ENCODE measurements at regions not wholly inside any gene's neighbourhood (a gene's known extent, or its start where the extent isn't known, plus 50 kb on each side); places are given as distances from the start of the nearest gene placed in this dataset.

DNA sequence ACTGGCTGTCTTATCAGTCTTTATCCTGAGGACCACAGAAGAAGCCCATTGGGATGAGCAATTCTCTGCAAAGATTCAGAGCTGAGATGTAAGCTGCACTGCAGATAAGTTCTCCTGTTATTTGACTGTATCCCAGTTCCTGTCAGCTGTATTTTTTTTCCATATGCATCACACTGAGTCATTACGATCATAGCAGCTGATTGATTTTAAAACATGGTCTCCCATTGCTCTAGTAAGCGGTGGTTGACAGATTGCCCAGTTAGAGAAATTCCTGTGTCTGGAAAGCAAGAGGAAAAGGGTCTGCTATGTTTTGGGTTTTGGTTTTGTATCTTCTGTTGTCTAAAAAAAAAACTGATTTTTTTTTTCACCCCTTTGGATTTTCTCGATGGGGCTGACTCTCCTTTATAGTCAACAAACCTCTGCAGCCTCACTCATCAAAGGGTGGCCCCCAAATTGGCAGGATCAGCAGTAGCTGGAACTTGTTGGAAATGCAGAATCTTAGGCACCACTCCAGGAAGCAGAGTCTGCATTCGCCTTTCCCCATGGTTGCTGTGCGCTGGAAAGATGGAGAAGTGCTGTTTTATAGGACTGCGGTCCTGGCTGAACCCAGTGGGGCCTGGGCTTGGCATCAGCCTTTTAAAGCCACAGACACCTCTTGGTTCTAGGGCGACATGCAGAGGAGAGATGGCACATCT, 220.1 kb upstream of the MPHOSPH6 start:
- intact Hi-C loops (cut with micrococcal nuclease; ENCODE audit: unreplicated experiment), result no loop called here
- no peak overlapping the region for H3K4me3 ChIP-seq
- no peaks in the 10 kb centered on the region for H3F3A ChIP-seq (ENCODE audit: insufficient read depth, low read depth)
- CTCF ChIA-PET, result no interaction called here
- H3K9me2 ChIP-seq (ENCODE audit: insufficient read depth), result no peaks in the 10 kb centered on the region; the same call in 1 of the 2 replicates
- H3K27ac ChIP-seq, result no peak overlapping the region
- no peak for DNase-seq
- BruUV-seq (replicated peaks), result no TSS peak
- H3K27me3 ChIP-seq (ENCODE audit: insufficient read depth, low read depth), result no peaks in the 10 kb centered on the region; the same call in 1 of the 2 replicates
- H3K4me2 ChIP-seq, result no peak overlapping the region
- POLR2A ChIA-PET (ENCODE audit: unreplicated experiment), result no interaction called here
- no peaks in the 10 kb centered on the region; the same call in 1 of the 2 replicates for H4K20me1 ChIP-seq (ENCODE audit: insufficient read depth)
- H3K9me3 ChIP-seq (ENCODE audit: insufficient read depth, low read depth), result no peaks in the 10 kb centered on the region
- H2AFZ ChIP-seq, result no peak overlapping the region
- H3K36me3 ChIP-seq (ENCODE audit: low read depth), result no peaks in the 10 kb centered on the region
- TF ChIP-seq, protein P1, sequence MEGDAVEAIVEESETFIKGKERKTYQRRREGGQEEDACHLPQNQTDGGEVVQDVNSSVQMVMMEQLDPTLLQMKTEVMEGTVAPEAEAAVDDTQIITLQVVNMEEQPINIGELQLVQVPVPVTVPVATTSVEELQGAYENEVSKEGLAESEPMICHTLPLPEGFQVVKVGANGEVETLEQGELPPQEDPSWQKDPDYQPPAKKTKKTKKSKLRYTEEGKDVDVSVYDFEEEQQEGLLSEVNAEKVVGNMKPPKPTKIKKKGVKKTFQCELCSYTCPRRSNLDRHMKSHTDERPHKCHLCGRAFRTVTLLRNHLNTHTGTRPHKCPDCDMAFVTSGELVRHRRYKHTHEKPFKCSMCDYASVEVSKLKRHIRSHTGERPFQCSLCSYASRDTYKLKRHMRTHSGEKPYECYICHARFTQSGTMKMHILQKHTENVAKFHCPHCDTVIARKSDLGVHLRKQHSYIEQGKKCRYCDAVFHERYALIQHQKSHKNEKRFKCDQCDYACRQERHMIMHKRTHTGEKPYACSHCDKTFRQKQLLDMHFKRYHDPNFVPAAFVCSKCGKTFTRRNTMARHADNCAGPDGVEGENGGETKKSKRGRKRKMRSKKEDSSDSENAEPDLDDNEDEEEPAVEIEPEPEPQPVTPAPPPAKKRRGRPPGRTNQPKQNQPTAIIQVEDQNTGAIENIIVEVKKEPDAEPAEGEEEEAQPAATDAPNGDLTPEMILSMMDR (conservative IDR thresholded peaks at IDR 0.05), result no peak
- TF ChIP-seq EZH2 (IDR thresholded peaks at IDR 0.05; ENCODE audit: low read depth), result no peak
- H3K79me2 ChIP-seq (ENCODE audit: low read depth), result no peaks in the 10 kb centered on the region
- no peaks in the 10 kb centered on the region for H3K4me1 ChIP-seq (replicated peaks; ENCODE audit: insufficient read depth)

DNA sequence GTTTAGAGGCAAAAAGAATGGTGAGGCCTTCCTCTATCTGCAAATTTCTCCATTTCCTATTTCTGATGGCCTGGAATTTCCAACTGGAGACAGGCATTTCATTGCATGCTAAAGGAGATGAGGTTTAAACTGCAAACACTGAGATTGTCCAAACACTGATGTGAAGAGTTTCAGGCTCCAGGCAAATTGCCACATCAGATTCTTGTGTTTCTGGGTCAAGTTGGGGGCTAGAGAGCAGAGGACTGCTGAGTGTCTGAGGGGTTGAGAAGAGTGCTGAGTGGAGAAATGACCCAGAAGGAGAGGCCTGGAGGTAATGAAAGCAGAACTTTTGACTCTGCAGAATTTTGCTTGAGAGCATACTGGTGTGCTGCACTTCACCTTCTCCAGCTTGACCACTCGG, 216.7 kb upstream of the MPHOSPH6 start:
- H3K79me2 ChIP-seq (ENCODE audit: low read depth), result no peaks in the 10 kb centered on the region
- ChIA-PET POLR2A (ENCODE audit: unreplicated experiment) (no interaction called here), CTCF (no interaction called here)

DNA sequence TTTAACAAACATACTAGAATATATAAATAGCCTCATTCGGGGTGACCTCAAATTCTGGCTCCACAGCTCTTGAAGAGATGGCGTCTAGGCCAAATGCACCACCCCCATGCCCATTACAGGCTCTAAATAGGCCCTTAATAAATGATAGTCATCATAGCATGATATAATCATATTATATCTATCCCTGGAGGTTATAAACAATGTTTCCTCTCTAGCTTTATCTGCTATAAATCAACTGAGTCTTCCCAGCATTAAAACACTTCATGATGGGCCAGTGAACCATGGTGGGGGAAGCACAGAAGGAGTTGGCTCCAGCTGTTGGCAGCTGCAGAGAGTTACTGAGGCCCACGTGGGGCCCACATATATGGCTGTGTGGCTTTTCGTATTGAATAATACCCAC, 214.9 kb upstream of the MPHOSPH6 start:
- TF ChIP-seq, protein P1 (conservative IDR thresholded peaks at IDR 0.05), result no peak
- no peak for TF ChIP-seq EZH2 (IDR thresholded peaks at IDR 0.05; ENCODE audit: low read depth)
- Histone ChIP-seq H4K20me1 (ENCODE audit: insufficient read depth) (no peaks in the 10 kb centered on the region), H2AFZ (no peak overlapping the region), H3K4me1 (replicated peaks; ENCODE audit: insufficient read depth) (no peaks in the 10 kb centered on the region), H3K36me3 (ENCODE audit: low read depth) (no peaks in the 10 kb centered on the region), H3K79me2 (ENCODE audit: low read depth) (no peaks in the 10 kb centered on the region), H3K27ac (no peak overlapping the region), H3K9me2 (ENCODE audit: insufficient read depth) (no peaks in the 10 kb centered on the region; the same call in 1 of the 2 replicates), H3K4me2 (no peak overlapping the region), H3K9me3 (ENCODE audit: insufficient read depth, low read depth) (no peaks in the 10 kb centered on the region), H3K4me3 (no peak overlapping the region), H3F3A (ENCODE audit: insufficient read depth, low read depth) (no peaks in the 10 kb centered on the region), H3K27me3 (ENCODE audit: insufficient read depth, low read depth) (peaks cover 36% of the 10 kb centered on the region)
- POLR2A ChIA-PET (ENCODE audit: unreplicated experiment), result no interaction called here
- no TSS peak for BruUV-seq (replicated peaks)
- DNase-seq, result no peak
- intact Hi-C loops (cut with micrococcal nuclease; ENCODE audit: unreplicated experiment), result no loop called here
- CTCF ChIA-PET, result no interaction called here

More for the DNA sequence above, 216.7 kb upstream of the MPHOSPH6 start:
- Histone ChIP-seq H3K4me3 (no peak overlapping the region), H3K4me2 (no peak overlapping the region), H3K9me2 (ENCODE audit: insufficient read depth) (no peaks in the 10 kb centered on the region; the same call in 1 of the 2 replicates), H4K20me1 (ENCODE audit: insufficient read depth) (no peaks in the 10 kb centered on the region), H3K27ac (no peak overlapping the region), H3K36me3 (ENCODE audit: low read depth) (no peaks in the 10 kb centered on the region), H2AFZ (no peak overlapping the region), H3K9me3 (ENCODE audit: insufficient read depth, low read depth) (no peaks in the 10 kb centered on the region), H3K4me1 (replicated peaks; ENCODE audit: insufficient read depth) (no peaks in the 10 kb centered on the region), H3K27me3 (ENCODE audit: insufficient read depth, low read depth) (peaks cover 25% of the 10 kb centered on the region), H3F3A (ENCODE audit: insufficient read depth, low read depth) (no peaks in the 10 kb centered on the region)
- BruUV-seq (replicated peaks), result no TSS peak
- intact Hi-C loops (cut with micrococcal nuclease; ENCODE audit: unreplicated experiment), result no loop called here
- no peak for DNase-seq
- TF ChIP-seq EZH2 (IDR thresholded peaks at IDR 0.05; ENCODE audit: low read depth), result no peak
- TF ChIP-seq, protein P1 (conservative IDR thresholded peaks at IDR 0.05), result no peak

All from PC-9 (cell line).